ENCODE measurements at regions not wholly inside any gene's neighbourhood (a gene's known extent, or its start where the extent isn't known, plus 50 kb on each side); places are given as distances from the start of the nearest gene placed in this dataset.

DNA sequence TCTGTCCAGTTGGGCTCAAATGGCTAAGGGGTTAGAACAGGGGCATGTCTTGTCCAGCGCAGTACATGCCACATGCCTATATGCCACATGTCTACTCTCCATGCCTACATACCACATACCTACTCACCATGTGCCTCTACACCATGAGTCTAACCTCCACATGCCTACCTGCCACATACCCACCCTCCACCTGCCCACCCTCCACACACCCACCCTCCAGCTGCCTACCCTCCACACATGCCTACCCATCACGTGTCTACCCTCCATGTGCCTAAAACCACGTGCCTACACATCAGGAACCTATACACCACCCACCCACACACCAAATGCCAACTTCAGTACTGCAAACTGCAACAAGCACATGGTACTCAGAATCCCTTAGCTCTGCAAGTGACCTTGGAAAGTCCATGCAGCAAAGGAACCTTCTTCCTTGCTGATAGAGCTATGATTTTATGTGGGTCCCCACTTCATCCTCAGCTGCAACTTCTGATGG is 113.0 kb upstream of the CST7 start:
- TF ChIP-seq, protein P1, sequence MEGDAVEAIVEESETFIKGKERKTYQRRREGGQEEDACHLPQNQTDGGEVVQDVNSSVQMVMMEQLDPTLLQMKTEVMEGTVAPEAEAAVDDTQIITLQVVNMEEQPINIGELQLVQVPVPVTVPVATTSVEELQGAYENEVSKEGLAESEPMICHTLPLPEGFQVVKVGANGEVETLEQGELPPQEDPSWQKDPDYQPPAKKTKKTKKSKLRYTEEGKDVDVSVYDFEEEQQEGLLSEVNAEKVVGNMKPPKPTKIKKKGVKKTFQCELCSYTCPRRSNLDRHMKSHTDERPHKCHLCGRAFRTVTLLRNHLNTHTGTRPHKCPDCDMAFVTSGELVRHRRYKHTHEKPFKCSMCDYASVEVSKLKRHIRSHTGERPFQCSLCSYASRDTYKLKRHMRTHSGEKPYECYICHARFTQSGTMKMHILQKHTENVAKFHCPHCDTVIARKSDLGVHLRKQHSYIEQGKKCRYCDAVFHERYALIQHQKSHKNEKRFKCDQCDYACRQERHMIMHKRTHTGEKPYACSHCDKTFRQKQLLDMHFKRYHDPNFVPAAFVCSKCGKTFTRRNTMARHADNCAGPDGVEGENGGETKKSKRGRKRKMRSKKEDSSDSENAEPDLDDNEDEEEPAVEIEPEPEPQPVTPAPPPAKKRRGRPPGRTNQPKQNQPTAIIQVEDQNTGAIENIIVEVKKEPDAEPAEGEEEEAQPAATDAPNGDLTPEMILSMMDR (IDR thresholded peaks at IDR 0.05; ENCODE audit: borderline replicate concordance) = no peak
- DNase-seq = no peak
- no peak overlapping the region for H3K4me3 ChIP-seq
- H3K4me1 ChIP-seq = no peaks in the 10 kb centered on the region
- peaks cover 30% of the 10 kb centered on the region for H3K27me3 ChIP-seq (ENCODE audit: low read depth)
- intact Hi-C loops (cut with micrococcal nuclease) = no loop called here
- no peaks in the 10 kb centered on the region for H3K9me3 ChIP-seq (replicated peaks)
- H3K36me3 ChIP-seq = no peaks in the 10 kb centered on the region
- H3K27ac ChIP-seq (replicated peaks) = no peak overlapping the region

DNA sequence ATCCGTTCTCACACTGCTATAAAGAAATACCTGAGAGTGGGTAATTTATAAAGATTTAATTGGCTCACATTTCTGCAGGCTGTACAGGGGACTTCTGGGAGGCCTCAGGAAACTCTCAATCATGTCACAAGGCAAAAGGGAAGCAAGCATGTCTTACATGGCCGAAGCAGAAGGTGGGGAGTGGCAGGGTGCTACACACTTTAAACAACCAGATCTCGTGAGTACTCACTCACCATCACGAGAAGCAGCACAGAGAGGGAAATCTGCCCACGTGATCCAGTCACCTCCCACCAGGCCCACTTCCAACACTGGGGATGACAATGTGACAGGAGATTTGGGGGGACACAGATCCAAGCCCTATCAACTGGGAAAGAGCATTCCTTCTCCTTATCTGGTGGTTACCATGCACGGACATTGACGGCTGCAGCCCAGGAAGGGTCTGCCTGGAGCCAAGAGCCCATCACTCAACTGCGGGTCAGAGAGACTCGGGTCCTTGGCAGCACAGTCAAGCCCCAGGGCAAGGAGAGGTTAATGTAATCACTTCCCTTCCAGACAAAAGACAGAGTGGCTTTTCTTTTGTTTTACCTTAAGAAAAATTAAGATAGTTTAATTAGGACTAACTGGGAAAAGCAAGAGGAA is 112.3 kb upstream of the CST7 start:
- Histone ChIP-seq H3K4me3 (no peak overlapping the region), H3K27me3 (ENCODE audit: low read depth) (peaks cover 32% of the 10 kb centered on the region), H3K4me1 (no peaks in the 10 kb centered on the region), H3K9me3 (replicated peaks) (no peaks in the 10 kb centered on the region), H3K27ac (replicated peaks) (no peak overlapping the region), H3K36me3 (no peaks in the 10 kb centered on the region)
- TF ChIP-seq, protein P1 (IDR thresholded peaks at IDR 0.05; ENCODE audit: borderline replicate concordance) = no peak
- intact Hi-C loops (cut with micrococcal nuclease) = no loop called here
- no peak for DNase-seq

DNA sequence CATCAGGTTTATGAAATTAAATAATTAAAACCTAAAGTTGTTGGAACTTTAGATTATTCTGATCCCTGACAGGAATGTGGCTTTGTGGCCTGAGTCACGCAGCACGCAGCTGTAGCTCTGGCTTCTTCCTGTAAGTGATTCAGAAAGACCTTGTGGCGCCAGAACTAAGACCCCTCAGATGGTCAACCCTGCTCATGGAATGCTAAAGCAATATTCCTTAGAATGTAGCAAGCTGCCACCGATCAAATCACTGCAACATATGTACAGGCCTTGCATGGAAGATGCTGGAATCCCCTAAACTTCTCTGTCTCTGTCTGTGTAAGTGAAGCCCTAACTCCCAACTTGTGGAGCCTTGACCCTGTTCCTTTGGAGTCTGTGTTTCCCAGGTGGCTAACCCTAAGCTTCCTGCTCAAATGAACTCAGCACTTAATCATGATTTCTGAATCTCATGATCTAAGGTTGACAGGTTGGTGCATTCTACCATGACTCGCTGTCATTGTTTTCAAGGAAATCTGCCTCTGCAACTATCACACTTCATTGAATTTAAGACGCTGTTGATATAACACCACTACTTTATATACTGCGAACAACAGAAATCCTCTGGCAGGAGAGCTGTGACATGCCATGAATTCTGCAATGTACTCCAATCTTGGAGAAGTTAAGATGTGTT is 111.2 kb upstream of the CST7 start:
- no peak for DNase-seq
- Histone ChIP-seq H3K27ac (replicated peaks) (no peak overlapping the region), H3K9me3 (replicated peaks) (no peaks in the 10 kb centered on the region), H3K4me1 (no peaks in the 10 kb centered on the region), H3K4me3 (no peak overlapping the region), H3K36me3 (no peaks in the 10 kb centered on the region), H3K27me3 (ENCODE audit: low read depth) (peaks cover 38% of the 10 kb centered on the region)
- intact Hi-C loops (cut with micrococcal nuclease) = no loop called here
- TF ChIP-seq, protein P1 (IDR thresholded peaks at IDR 0.05; ENCODE audit: borderline replicate concordance) = no peak

DNA sequence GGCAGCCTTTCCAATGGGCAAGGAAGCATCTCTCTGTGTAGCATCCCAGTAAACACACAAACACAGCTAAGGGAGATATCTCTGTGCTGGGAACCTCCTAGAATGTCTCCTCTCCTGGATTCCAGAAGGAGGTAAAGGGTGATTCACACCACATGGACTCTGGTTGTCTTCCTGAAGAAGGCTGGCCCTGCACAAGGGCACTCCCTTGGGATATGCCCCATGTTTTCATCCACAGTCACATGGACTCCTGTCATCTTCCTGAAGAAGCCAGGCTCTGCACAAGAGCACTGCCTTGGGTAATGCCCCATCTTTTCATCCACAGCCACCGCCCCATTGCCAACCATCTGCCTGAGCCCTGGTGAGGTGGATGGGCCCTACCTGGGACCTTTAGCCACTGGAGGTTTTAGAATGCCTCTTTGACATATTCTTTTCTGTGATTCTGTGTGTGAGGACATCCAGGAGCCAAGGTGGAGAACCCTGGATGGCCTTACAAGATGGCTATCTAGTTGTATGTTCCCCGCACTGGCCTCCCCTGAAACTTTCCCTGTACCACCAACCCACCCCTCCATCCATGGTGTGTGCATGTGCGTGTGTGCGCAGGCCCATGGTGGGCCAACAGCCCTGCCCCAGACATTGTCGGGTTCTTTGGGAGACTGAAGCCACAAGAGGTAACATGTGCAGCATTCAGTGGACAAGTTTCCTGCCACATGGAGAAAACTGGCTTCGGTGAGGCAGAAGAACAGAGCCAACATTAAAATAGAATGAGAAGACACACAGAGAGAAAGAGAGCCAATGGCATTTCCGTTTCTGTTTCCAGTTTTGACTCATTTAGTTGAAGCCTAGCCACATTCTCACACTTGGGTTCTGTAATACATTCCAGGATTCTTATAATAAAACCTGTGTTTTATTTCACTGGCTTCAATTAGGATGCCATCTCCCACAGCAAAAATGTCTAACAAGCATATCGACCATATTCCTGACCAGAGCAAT is 110.2 kb upstream of the CST7 start:
- Histone ChIP-seq H3K4me3 (no peak overlapping the region), H3K27me3 (ENCODE audit: low read depth) (peaks cover 40% of the 10 kb centered on the region), H3K9me3 (replicated peaks) (no peaks in the 10 kb centered on the region), H3K36me3 (no peaks in the 10 kb centered on the region), H3K27ac (replicated peaks) (no peak overlapping the region), H3K4me1 (no peaks in the 10 kb centered on the region)
- no peak for DNase-seq
- TF ChIP-seq, protein P1 (IDR thresholded peaks at IDR 0.05; ENCODE audit: borderline replicate concordance) = no peak
- intact Hi-C loops (cut with micrococcal nuclease) = no loop called here

DNA sequence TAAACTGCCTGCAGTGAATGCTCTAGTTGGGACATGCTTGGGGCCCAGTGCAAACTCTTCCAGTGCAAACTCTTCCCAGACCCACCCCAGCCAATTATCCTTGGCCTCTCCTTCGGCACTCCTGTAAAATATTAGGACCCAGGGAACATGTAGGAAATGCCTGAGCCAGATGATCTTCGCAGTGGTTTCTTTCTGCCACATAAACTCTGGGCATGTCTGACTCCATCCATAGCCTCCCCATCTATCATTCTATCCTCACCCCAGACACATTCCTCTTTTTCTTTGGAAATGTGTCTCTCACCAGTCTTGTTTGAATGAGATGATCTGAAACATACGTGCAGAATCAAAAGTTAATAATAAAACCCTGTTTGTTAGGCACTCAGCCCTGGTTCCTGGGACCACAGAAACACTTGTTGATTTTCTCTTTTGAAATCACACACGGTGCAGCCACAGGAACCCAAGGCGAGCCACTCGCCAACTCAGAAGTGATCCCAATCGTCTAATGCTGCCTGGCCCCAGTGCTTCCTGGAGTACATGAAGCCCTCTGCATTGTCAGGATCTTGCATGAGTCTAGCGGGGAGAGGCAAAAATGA is 108.9 kb upstream of the CST7 start:
- Histone ChIP-seq H3K4me3 (no peak overlapping the region), H3K27me3 (ENCODE audit: low read depth) (peaks cover 49% of the 10 kb centered on the region), H3K27ac (replicated peaks) (no peak overlapping the region), H3K4me1 (no peaks in the 10 kb centered on the region), H3K36me3 (no peaks in the 10 kb centered on the region), H3K9me3 (replicated peaks) (peaks cover 3% of the 10 kb centered on the region)
- intact Hi-C loops (cut with micrococcal nuclease) = no loop called here
- DNase-seq = no peak
- TF ChIP-seq, protein P1 (IDR thresholded peaks at IDR 0.05; ENCODE audit: borderline replicate concordance) = no peak

Measured in left ventricle myocardium inferior (tissue), 1 donor.